GM12891 (cell line): ENCODE measurements at regions not wholly inside any gene's neighbourhood (a gene's known extent, or its start where the extent isn't known, plus 50 kb on each side); places are given as distances from the start of the nearest gene placed in this dataset.

Experiments
- DNase-seq: peaks from one replicate; pipeline ENCODE4 v3.0.0; 2011; ENCODE audit warnings: low spot score; ENCODE audit not compliant: insufficient read length
- FAIRE-seq: peaks from 2 replicates; lab custom pipeline; 2011; peaks lifted over from hg19 to GRCh38; lab: Jason Lieb, UNC
- PAX5 ChIP-seq: IDR thresholded peaks from 2 replicates; pipeline ENCODE4 v1.6.1; 2011; ENCODE audit warnings: low read length, moderate library complexity, mild to moderate bottlenecking; ENCODE audit not compliant: insufficient read depth, severe bottlenecking
- POLR2A ChIP-seq: IDR thresholded peaks from 2 replicates; pipeline ENCODE4 v1.6.1; 2011; ENCODE audit warnings: low read depth, low read length, control low read depth
- POLR2AphosphoS5 ChIP-seq: IDR thresholded peaks from 2 replicates; pipeline ENCODE4 v1.6.1; 2011; ENCODE audit warnings: low read depth, low read length, control low read depth
- POU2F2 ChIP-seq: IDR thresholded peaks from 2 replicates; pipeline ENCODE4 v1.6.1; 2011; ENCODE audit warnings: low read depth, mild to moderate bottlenecking, control low read depth, low read length, moderate library complexity
- SPI1 ChIP-seq: IDR thresholded peaks from 2 replicates; pipeline ENCODE4 v1.6.1; 2011; ENCODE audit warnings: low read depth, low read length, control low read depth
- TAF1 ChIP-seq: IDR thresholded peaks from 2 replicates; pipeline ENCODE4 v1.6.1; 2011; ENCODE audit warnings: low read depth, low read length, control low read depth

- FAIRE-seq (no peak), DNase-seq (no peak)
- TF ChIP-seq PAX5: no peak
- TF ChIP-seq TAF1: no peak
- no peak for TF ChIP-seq POLR2AphosphoS5
- no peak for TF ChIP-seq POLR2A
- no peak for TF ChIP-seq POU2F2
- no peak for TF ChIP-seq SPI1
Observed at GRCh38 chr12:85588221-85588620, 248.0 kb downstream of the RASSF9 start.

- no peak for FAIRE-seq
- DNase-seq: no peak
- TF ChIP-seq POU2F2 (no peak), SPI1 (no peak), POLR2A (no peak), POLR2AphosphoS5 (no peak)
Observed at GRCh38 chr12:85600841-85601240, 235.4 kb downstream of the RASSF9 start.

GRCh38 chr12:85603556-85603955 lies 232.7 kb downstream of the RASSF9 start:
- DNase-seq (no peak), FAIRE-seq (no peak)
- TF ChIP-seq TAF1 (no peak), SPI1 (no peak), POU2F2 (no peak), POLR2AphosphoS5 (no peak), POLR2A (no peak), PAX5 (no peak)

- TF ChIP-seq PAX5 (no peak), TAF1 (no peak), POLR2AphosphoS5 (no peak), POU2F2 (no peak)
- no peak for FAIRE-seq
Observed at GRCh38 chr12:85606455-85606854, 229.8 kb downstream of the RASSF9 start.

GRCh38 chr12:85609778-85610177 lies 226.4 kb downstream of the RASSF9 start:
- DNase-seq (no peak), FAIRE-seq (no peak)
- no peak for TF ChIP-seq POLR2A
- TF ChIP-seq POU2F2: no peak
- TF ChIP-seq SPI1: no peak
- no peak for TF ChIP-seq TAF1
- no peak for TF ChIP-seq PAX5
- TF ChIP-seq POLR2AphosphoS5: no peak

More at GRCh38 chr12:85606455-85606854, 229.8 kb downstream of the RASSF9 start:
- no peak for DNase-seq

GRCh38 chr12:85610194-85610593 lies 226.0 kb downstream of the RASSF9 start:
- FAIRE-seq (no peak), DNase-seq (no peak)
- TF ChIP-seq PAX5 (no peak), POLR2AphosphoS5 (no peak), POU2F2 (no peak), POLR2A (no peak), TAF1 (no peak), SPI1 (no peak)

- TF ChIP-seq POLR2A (no peak), POU2F2 (no peak)
- no peak for DNase-seq
- no peak for FAIRE-seq
Observed at GRCh38 chr12:85616201-85616600, 220.0 kb downstream of the RASSF9 start.

- no peak for FAIRE-seq
Observed at GRCh38 chr12:85617307-85618091, 218.7 kb downstream of the RASSF9 start.

GRCh38 chr12:85621041-85621440 lies 215.2 kb downstream of the RASSF9 start:
- FAIRE-seq (no peak), DNase-seq (no peak)
- TF ChIP-seq PAX5 (no peak), POU2F2 (no peak), POLR2AphosphoS5 (no peak), POLR2A (no peak), SPI1 (no peak), TAF1 (no peak)

More at GRCh38 chr12:85617307-85618091, 218.7 kb downstream of the RASSF9 start:
- TF ChIP-seq POLR2AphosphoS5: no peak
- TF ChIP-seq POLR2A: no peak
- TF ChIP-seq PAX5: no peak
- TF ChIP-seq TAF1: no peak
- TF ChIP-seq SPI1: no peak
- no peak for DNase-seq

GRCh38 chr12:85623763-85624162 lies 212.4 kb downstream of the RASSF9 start:
- FAIRE-seq (no peak), DNase-seq (no peak)
- no peak for TF ChIP-seq TAF1
- no peak for TF ChIP-seq POLR2AphosphoS5
- TF ChIP-seq SPI1: no peak
- TF ChIP-seq POU2F2: no peak
- TF ChIP-seq PAX5: no peak
- TF ChIP-seq POLR2A: no peak
